ENCODE measurements at regions not wholly inside any gene's neighbourhood (a gene's known extent, or its start where the extent isn't known, plus 50 kb on each side); places are given as distances from the start of the nearest gene placed in this dataset.
"Not testable (repeated sequence)": the region's sequence is repeated elsewhere in the genome, so short reads cannot be mapped to it uniquely, and the experiment has no call there.

DNA sequence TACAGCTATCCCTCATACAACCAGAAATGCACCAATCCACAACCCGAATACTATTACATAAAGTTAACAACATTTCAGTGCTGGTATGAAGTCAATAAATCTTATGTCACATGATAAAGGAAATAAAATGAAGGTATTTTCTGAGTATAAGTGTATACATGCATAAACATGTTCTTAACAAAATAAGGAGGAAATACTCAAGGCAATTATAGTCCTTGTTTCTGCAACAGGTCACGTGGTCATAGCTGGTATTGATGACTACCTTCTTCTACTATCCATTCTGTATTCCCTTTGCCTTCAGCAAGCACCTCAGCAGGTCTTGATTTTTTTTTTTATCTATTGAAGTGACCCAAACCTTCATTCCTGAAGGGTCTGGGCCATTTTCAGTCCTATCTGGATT is 675.6 kb downstream of the RPL10L start:
- DNase-seq (ENCODE audit: low read depth, low spot score): no peak

DNA sequence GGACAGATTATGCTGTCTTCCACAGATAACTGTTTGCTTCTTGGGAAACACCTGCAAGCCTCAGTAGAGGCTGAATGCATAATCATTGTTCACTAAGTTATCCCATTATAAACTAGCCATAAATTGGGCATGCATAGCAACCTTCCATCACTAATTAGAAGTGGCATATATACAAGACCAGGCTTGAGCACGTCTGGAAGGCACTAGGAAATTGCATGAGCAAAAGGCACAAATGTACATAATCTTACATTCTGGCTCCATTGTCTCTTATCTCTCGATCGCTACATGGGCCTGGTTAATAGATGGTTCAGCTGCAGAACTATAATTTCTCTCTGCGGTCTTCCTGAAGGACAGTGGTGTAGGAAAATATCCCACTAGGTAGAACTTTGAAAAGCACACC is 679.2 kb downstream of the RPL10L start:
- DNase-seq (ENCODE audit: low read depth, low spot score): no peak

DNA sequence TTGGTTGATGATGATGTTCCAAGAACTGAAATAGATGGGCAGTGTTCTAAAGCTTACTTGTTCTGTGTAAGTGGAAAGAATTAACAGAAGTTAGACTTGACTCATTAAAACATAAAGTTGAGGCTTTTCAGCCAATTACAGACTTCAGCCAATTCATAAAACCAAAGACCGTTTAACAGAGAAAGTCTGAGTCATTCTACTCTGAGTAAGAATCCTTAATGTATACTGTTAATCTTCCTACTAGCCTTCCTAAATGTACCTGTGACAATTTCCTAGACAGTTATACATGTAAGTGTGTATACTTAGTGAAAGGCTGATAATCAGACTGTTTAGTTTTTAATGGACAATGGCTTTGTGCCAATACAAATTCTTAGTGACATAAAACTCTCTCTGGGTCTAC is 681.0 kb downstream of the RPL10L start:
- no peak for DNase-seq (ENCODE audit: low read depth, low spot score)

DNA sequence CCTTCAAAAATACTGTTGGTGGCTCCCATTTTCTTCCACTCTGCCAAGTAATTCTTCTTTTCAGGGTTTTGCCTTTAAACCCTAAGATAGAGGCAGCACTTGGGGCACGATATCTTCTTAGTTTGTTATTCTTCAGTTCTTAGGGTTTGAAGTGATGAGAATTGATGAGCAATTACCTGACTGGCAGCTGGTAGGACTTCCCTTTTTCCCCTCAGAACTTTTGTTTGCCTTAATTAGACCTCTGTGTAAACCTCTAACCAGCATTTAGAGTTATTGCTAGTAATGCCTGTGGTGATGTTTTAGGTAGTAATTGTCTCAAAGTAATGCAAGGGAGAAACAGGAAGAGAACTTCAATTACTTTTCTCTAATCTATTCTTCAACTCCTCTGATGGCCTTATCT is 683.5 kb downstream of the RPL10L start:
- DNase-seq (ENCODE audit: low read depth, low spot score): no peak

DNA sequence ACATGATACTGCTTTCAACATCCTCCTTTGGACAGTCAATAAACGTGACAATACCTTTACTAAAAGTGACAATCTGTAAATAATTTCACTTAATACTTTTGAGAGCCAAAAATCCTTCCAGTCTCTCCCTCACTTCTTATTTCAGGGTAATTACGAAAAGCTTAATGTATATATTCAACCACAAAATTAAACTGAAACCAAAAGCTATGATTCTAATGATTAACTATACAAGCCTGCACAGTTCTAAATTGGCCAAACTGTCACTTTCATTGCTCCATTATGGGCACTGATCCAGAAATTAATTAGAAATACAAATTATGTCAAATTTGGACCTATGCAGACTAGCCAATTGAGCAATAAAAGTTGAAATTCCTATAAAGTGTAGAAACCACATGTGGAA is 696.5 kb upstream of the MIS18BP1 start:
- DNase-seq (ENCODE audit: low read depth, low spot score): no peak

DNA sequence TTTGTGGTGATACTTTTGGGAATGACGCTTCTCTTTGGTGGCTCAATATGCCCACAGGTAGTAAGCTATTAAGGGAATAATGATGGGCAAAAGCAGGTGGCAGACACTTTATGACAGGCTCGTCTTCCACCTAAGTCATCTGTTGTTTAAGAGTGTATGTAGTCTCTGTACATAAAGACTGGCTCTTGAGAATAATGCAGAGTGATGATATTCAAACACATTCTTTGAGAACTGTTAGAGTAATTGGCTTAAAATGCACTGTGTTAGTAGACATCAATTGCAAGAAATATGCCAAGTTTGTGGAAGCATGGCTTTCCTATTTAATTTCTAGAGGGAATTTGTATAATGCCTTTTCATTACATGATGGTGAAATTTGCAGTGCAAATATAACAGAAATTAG is 694.8 kb upstream of the MIS18BP1 start:
- no peak for DNase-seq (ENCODE audit: low read depth, low spot score)

DNA sequence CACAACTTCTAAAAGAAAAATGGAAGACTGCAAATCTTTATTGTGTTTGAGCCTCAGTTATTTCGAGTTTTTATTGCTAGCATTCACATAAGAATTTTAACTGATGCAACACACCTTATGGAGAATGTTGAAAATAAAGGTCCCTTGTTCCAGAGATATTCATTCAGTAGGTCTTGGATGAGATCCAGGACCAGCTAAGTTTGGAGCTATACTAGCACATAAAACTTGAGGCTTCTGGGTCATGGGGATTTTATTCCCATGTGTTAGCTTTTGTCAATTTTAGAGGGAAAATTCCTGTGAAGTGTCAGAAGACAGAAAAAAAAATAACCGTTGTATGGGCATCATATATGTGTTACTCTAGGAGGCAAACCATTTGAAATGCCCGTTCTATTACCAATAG is 693.2 kb upstream of the MIS18BP1 start:
- no peak for DNase-seq (ENCODE audit: low read depth, low spot score)

DNA sequence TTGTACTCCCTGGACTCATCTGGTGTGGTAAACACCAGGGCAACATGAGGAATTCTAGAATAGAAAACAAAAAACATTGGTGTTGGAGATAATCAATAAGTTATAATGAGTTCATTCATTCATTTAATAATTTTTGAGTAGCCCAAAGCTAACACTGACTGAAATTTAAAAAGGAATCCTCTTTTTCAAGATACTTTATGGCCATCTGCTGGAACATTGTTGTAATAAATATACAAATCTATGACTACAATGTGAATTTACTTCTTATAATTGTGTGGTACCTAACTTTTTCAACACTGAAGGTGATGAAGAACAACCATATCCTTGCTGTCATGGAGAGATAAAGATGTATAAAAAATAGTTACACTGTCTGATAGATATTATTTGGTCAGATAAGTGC is 687.3 kb upstream of the MIS18BP1 start:
- no peak for DNase-seq (ENCODE audit: low read depth, low spot score)

DNA sequence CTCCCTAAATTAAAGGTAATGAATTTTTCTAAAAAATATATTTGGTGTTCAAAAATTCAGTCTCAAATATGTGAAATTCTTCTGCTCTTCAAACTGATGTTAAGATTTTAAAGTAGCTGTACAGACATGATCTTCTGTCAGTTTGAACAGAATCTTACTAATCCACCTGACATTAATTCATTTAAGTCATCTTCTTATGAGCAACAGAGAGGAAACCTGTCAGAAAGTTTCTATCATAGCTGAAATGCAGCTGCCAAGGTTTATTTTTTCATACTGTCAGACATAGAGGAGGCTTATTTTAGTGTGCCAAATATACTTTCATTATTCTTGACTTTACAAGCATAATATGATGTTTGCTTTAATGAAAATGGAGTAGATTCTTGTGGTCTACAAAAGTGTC is 686.6 kb upstream of the MIS18BP1 start:
- no peak for DNase-seq (ENCODE audit: low read depth, low spot score)

DNA sequence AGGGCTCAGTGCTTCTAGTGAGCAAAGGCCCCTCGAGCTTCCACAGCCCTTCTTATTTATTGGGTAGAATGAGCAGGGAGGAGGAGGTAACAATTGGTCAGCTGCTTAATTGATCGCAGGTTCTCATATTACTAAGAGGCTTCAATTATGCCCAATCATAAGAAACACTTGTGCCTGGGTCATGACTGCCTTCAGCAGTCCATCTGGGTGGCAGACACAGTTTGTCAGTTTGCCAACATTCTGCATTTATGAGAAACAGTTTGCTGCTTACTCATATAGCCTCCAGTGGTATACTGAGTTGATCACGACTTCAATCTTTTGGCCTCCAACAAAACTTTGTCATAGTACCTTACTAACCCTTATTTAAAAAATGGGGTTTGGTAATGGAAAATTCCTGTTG is 667.0 kb upstream of the MIS18BP1 start:
- not testable (repeated sequence) for DNase-seq (ENCODE audit: low read depth, low spot score)

DNA sequence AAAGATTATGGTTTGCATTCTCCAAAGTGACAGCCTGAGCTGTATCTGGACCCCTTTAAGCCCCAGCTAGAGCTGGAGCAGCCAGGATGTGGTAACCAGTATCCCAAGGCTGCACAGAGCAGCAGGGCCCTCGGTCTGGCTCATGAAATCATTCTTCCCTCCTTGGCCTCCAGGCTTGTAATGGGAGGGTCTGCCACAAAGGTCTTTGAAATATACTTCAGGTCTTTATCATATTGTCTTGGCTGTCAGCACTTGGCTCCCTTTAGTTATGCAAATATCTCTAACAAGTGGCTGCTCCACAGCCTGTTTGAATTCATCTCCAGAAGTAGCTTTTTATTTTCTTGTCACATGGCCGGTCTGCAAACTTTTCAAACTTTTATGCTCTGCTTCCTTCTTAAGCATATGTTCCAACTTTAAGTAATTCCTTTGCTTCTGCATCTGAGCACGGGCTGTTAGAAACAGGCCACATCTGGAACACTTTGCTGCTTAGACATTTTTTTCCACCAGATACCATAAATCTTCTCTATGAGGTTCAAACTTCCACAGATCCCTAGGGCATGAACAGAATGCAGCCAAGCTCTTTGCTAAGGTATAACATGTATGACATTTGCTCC is 663.4 kb upstream of the MIS18BP1 start:
- DNase-seq (ENCODE audit: low read depth, low spot score): no peak

DNA sequence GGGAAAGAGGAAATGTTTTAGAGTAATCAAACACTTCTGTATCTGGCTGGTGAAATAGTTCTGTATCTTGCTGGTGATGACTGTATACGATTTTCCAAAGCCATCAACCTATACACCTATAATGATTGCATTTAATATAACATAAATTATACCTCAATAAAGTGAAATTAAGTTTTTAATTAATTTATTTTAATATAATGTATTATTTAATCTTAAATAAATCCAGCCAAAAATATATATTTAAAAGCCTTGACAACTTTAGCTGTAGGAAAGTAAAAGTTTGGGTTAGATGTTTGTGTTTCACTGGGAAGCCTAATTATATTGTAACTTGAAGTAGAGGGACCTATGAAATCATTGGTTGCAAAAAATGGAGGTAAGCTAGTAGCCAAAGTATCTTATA is 654.8 kb upstream of the MIS18BP1 start:
- DNase-seq (ENCODE audit: low read depth, low spot score): no peak

DNA sequence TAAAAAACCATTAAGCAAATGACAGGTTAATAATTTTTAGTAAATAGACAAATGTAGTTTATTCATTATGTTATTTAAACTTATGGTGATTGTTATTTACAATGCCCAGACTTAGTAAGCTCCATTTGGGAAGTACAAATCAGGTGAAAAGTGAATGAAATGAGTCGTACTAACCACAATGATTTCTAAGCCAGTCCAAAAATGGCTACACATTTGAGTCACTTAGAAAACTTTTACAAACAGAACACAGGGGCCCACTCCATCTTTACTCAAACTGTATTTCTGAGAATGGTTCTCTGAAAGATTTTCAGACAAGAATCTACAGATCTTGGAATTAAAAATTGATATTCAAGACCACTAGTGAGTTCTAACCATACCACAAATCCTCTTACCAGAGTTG is 653.3 kb upstream of the MIS18BP1 start:
- no peak for DNase-seq (ENCODE audit: low read depth, low spot score)

DNA sequence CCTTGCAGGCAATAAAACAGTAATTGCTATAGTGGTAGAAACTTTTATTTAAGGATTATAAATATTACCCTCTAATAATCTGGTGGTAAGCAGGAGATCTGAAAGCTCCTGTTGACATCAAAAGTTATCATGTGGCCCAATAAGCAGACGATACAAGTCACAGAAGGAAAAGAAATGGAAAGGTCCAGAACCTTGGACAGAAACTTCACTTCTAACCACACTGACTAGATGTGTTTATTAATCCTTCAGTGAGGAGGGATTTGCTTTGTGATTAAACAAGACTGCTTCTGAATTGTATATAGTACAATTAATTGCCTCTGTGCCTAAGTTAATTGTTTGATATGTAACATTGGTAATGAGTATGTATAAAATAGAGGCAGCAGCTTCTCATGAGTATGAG is 652.7 kb upstream of the MIS18BP1 start:
- DNase-seq (ENCODE audit: low read depth, low spot score): no peak

DNA sequence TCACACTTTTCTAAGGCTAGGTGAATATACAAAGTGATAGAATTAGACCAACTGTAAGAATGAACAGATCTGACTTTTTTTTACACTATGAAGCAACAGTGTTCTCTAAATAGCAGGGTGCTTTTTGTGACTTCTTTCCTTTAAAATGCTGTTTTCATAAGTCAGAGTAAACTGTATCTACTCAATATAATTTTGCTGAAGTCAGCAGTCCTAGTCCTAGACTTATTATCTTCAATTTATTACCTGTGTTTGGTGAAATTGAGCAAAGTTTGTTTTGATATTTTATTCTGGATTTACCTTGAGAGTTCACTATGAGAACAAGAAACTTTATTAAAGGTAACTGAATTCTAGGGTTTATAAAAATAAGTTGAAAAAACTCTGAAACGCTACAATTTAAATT is 651.3 kb upstream of the MIS18BP1 start:
- no peak for DNase-seq (ENCODE audit: low read depth, low spot score)

DNA sequence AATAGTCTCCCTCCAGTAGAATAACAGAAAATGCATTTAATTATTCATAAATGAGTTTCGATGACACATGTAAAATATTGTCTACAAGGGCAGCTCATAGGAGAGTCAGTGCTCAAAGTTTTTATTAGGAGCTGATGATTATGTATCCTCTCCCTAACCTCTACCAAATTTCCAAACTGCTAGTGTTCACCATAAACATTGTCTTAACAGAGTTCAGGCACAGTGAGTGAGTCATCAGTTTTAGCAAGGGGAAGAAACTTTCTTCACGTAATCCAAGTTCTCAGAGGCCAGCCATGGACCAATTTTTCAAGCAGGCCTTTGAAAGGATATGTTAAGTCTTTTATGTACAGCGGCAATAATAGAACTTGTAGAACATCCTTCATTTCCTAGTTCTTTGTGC is 649.2 kb upstream of the MIS18BP1 start:
- no peak for DNase-seq (ENCODE audit: low read depth, low spot score)

DNA sequence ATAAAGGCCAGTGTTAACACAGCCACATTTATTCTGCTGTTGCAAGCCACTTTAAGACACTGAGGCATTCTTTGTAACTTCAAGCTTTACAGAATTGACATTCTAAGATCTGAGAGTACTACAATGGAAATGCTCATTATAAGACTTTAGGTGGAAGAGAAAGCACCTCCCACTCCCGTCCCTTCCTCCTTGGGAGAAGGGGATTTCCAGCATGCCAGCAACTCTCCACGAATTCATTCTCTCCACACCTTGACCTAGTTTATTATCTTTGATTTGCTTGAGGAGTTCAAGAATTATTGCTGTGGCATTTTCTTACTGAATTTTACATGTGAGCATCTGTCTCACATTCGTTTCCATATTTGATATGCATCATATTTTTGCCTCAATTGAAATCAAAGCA is 644.4 kb upstream of the MIS18BP1 start:
- no peak for DNase-seq (ENCODE audit: low read depth, low spot score)

DNA sequence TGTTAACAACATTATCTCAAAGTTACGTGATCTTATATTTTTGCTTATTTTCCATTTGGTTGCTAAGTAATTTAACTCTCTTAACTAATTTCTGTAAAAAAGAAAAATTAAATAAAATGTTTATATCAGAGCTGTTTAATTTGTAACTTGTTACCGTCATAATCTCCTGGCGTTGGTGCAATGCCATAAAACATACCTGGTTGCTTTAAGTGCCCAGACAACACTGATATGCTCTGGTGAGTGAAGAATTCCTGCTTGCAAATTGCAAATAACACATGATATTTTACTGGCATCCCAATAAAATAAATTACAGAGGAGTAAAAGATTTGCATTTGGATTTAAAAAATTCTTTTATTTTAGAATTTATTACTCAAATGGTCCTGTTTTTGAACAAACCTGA is 640.1 kb upstream of the MIS18BP1 start:
- no peak for DNase-seq (ENCODE audit: low read depth, low spot score)

DNA sequence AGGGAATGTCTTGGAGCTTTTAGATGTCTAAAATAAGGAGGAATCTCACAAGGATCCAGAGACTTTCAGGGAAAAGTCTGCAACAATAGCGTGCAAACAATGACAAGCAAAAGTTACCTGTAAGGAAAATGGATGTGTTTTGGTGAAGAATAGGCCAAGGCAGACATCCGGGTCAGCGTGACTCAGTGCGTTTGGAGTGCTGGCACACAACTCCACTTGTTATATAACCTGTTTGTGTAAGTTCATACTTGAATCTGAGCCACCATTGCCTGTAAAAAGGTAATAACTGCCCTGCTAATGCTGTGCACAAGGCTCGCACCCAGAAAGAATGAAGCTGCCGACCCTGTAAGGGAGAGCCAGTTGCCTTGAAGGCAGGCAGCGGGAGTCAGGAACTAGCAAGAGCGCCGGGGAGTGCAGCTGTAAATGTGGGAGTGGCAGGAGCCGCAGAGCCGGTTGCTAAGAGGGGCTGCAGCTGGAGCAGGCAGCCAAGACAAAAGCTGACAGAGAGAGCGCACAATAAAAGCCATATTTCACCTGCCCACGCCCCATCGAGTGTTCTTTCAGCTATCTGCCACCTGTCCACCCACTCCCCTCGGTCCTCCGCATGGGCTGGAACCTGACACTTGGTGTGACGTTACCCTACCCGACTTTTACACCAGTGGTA is 638.5 kb upstream of the MIS18BP1 start:
- no peak for DNase-seq (ENCODE audit: low read depth, low spot score)

DNA sequence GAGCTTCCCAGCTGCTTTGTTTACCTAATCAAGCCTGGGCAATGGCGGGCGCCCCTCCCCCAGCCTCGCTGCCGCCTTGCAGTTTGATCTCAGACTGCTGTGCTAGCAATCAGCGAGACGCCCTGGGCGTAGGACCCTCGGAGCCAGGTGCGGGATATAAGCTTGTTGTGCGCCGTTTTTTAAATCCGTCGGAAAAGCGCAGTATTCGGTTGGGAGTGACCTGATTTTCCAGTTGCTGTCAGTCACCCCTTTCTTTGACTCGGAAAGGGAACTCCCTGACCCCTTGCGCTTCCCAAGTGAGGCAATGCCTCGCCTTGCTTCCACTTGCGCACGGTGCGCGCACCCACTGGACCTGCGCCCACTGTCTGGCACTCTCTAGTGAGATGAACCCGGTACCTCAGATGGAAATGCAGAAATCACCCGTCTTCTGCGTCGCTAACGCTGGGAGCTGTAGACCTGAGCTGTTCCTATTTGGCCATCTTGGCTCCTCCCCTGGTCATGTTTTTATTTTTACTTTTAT is 635.8 kb upstream of the MIS18BP1 start:
- not testable (repeated sequence) for DNase-seq (ENCODE audit: low read depth, low spot score)

DNA sequence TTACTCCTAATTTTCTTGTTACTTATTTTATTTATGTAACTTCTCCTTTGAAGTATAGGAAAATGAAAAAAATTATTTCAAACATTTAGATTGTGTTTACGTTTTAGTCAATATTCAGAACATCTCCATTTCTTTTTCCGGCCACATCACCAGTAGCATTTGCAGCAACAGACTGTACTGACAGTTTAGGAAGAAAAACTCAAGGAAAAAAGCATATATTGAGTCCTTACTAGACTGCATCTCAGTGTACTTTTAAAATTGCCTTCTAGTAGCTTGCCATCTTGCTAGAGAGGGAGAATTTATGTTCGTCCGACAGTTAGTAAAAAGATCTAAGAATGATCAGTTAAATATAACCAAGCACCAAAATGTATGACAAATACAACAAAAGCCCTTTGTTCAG is 625.0 kb upstream of the MIS18BP1 start:
- DNase-seq (ENCODE audit: low read depth, low spot score): no peak

DNA sequence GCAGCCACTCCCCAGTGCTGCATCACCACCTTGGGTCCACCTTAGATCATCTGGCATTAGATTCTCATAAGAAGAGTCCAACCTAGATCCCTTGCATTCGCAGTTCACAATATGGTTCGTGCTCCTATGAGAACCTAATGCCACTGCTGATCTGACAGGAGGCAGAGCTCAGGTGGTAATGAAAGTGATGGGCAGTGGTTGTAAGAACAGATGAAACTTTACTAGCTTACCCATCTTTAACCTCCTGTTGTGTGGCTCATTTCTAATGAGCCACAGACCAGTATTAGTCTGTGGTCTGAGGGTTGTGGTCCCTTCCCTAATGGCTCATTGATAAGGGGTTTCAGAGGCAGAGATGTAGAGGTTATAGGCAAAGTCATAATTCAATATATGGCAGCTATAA is 615.9 kb upstream of the MIS18BP1 start:
- no peak for DNase-seq (ENCODE audit: low read depth, low spot score)

DNA sequence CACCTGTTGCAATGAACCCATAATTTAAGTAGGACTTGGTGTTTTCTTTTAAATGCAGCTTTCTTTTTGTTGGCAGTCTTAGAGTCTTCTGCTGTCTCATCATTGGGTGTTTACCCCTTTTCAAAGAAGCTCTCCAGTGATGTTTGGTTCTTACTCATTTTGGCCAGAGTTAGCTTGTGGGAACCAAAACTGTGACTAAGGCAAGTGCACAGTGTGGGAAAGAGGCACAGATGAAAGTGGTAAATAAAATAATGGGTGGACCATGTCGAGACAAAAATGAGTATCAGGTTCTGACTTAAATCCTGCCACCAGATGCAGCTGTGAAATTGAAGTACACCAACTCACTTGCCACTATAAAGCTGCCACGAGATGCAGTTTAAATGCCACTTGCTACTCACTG is 615.4 kb upstream of the MIS18BP1 start:
- DNase-seq (ENCODE audit: low read depth, low spot score): no peak
